GM12892 (cell line): ENCODE measurements at regions not wholly inside any gene's neighbourhood (a gene's known extent, or its start where the extent isn't known, plus 50 kb on each side); places are given as distances from the start of the nearest gene placed in this dataset.

Source experiments
- POLR2A ChIP-seq: IDR thresholded peaks from 2 replicates; pipeline ENCODE4 v1.6.1; 2011; ENCODE audit warnings: low read depth, low read length, control low read depth
- POLR2AphosphoS5 ChIP-seq: IDR thresholded peaks from 2 replicates; pipeline ENCODE4 v1.6.1; 2011; ENCODE audit warnings: low read depth, low read length, control low read depth

- TF ChIP-seq POLR2AphosphoS5 (no peak), POLR2A (no peak)
Observed at GRCh38 chr2:191497822-191498221, 180.1 kb upstream of the NABP1 start.
